ENCODE measurements at regions not wholly inside any gene's neighbourhood (a gene's known extent, or its start where the extent isn't known, plus 50 kb on each side); places are given as distances from the start of the nearest gene placed in this dataset.

- TF ChIP-seq CTCF (IDR thresholded peaks at IDR 0.05) (no peak), POLR2AphosphoS5 (IDR thresholded peaks at IDR 0.05; ENCODE audit: low read depth, low read length) (no peak)
Measured at GRCh38 chr10:3931901-3932300, 146.9 kb upstream of the KLF6 start.

Measured in Panc1 (cell line).